Tibial nerve (tissue), 4 donors: ENCODE measurements at regions not wholly inside any gene's neighbourhood (a gene's known extent, or its start where the extent isn't known, plus 50 kb on each side); places are given as distances from the start of the nearest gene placed in this dataset.

ENCODE experiments used
- CTCF ChIP-seq, 5 experiments: fragments of 200-600 bp in 3 of 5; fragments of 450-650 bp in 2 of 5; sonication (generic) in 3 of 5; IDR thresholded peaks; one replicate each; pipeline ENCODE4 v1.5.1; 2016 to 2019; ENCODE audit warnings: antibody characterized with exemption in 5 of 5, mild to moderate bottlenecking in 3 of 5, moderate library complexity in 2 of 5
- EP300 ChIP-seq, 2 donors: sonication (generic); formaldehyde crosslinking; IDR thresholded peaks; one replicate each; pipeline ENCODE4 v1.6.1; 2017; ENCODE audit warnings: antibody characterized with exemption in 2 of 2, mild to moderate bottlenecking in 1 of 2
- POLR2A ChIP-seq, 2 donors: fragments of 450-650 bp; IDR thresholded peaks; one replicate each; pipeline ENCODE4 v1.6.1; 2017; ENCODE audit warnings: antibody characterized with exemption in 2 of 2, mild to moderate bottlenecking in 2 of 2, moderate library complexity in 2 of 2

GRCh38 chr9:85428230-85428629, 313.5 kb downstream of the AGTPBP1 start:
- TF ChIP-seq CTCF (IDR thresholded peaks at IDR 0.05) (no peak), POLR2A (IDR thresholded peaks at IDR 0.05) (no peak), EP300 (IDR thresholded peaks at IDR 0.05) (no peak)
